SH-SY5Y (cell line): ENCODE measurements at regions not wholly inside any gene's neighbourhood (a gene's known extent, or its start where the extent isn't known, plus 50 kb on each side); places are given as distances from the start of the nearest gene placed in this dataset.

ENCODE experiments used
- GATA2 ChIP-seq: IDR thresholded peaks from 2 replicates; pipeline ENCODE4 v1.6.1; 2011; ENCODE audit warnings: mild to moderate bottlenecking, low read depth, low read length
- GATA3 ChIP-seq: IDR thresholded peaks from 2 replicates; pipeline ENCODE4 v1.6.1; 2011; ENCODE audit warnings: low read depth, mild to moderate bottlenecking, low read length, moderate library complexity

GRCh38 chr2:150023663-150024062, 436.1 kb upstream of the MMADHC start:
- TF ChIP-seq GATA3 = no peak
- TF ChIP-seq GATA2 = no peak
